K562 (cell line): ENCODE measurements at regions not wholly inside any gene's neighbourhood (a gene's known extent, or its start where the extent isn't known, plus 50 kb on each side); places are given as distances from the start of the nearest gene placed in this dataset.

Source experiments
- ATAC-seq: fragments of 200-7000 bp; cut with Tn5 transposase; 3 replicates; pipeline ENCODE4 v1.9.1; 2020; ENCODE audit warnings: moderate library complexity
- BruUV-seq: library from RNA; stranded (reverse); fragments of 400-500 nt; replicated peaks from 2 replicates; lab custom pipeline; 2021; lab: Mats Ljungman, UMichigan
- CTCF ChIA-PET: fragments of 300-600 bp; formaldehyde crosslinking; extraction: SDS; loops from one replicate; lab custom pipeline; 2021; ENCODE audit warnings: low intra/inter-chr PET ratio; lab: Yijun Ruan, JAX
- POLR2A ChIA-PET: fragments of 300-600, 350-650 bp; sonication (Branson Sonifier 250); formaldehyde crosslinking; extraction: SDS; loops from one replicate; lab custom pipeline; 2021; ENCODE audit warnings: antibody characterized with exemption, inconsistent platforms; lab: Yijun Ruan, JAX
- DNase-seq, 4 experiments: peaks; one replicate each; pipeline versions ENCODE4 v3.0.0 to v3.0.0-alpha.2; 2011 to 2018; ENCODE audit warnings: low spot score in 3 of 4, mixed read lengths in 3 of 4; ENCODE audit errors: extremely low read depth in 1 of 4
- FAIRE-seq: peaks from 2 replicates; lab custom pipeline; 2011; peaks lifted over from hg19 to GRCh38; lab: Jason Lieb, UNC
- H2AFZ ChIP-seq: 2 replicates; pipeline ENCODE4 v1.6.0; 2011; ENCODE audit warnings: low read depth, low read length, control low read depth, inconsistent platforms
- H3K27ac ChIP-seq: fragments of 200-600 bp; 3 replicates; pipeline ENCODE4 v1.8.0; 2011; ENCODE audit warnings: low read depth, mild to moderate bottlenecking, control low read depth, inconsistent platforms, low read length, moderate library complexity, mixed read lengths; ENCODE audit errors: extremely low read depth
- H3K27me3 ChIP-seq, 2 experiments: fragments of 300-600 bp in 1 of 2; 2 replicates in 1 of 2; 3 replicates in 1 of 2; pipeline versions ENCODE4 v1.6.0 to v1.8.0; 2011; ENCODE audit warnings: inconsistent platforms in 2 of 2, low read length in 2 of 2, mild to moderate bottlenecking in 1 of 2, mixed read lengths in 1 of 2, moderate library complexity in 1 of 2; ENCODE audit not compliant: control insufficient read depth in 2 of 2, insufficient read depth in 2 of 2
- H3K36me3 ChIP-seq: fragments of 300-600 bp; 3 replicates; pipeline ENCODE4 v1.8.0; 2011; ENCODE audit warnings: mild to moderate bottlenecking, low read length, inconsistent platforms; ENCODE audit not compliant: control insufficient read depth, insufficient read depth
- H3K4me1 ChIP-seq, 2 experiments: fragments of 200-600 bp in 1 of 2; replicated peaks in 1 of 2; 2 replicates in 1 of 2; 3 replicates in 1 of 2; pipeline versions ENCODE4 v1.5.1 to v1.8.0; 2011; ENCODE audit warnings: inconsistent platforms in 2 of 2, low read length in 2 of 2, mild to moderate bottlenecking in 1 of 2, mixed read lengths in 1 of 2, moderate library complexity in 1 of 2; ENCODE audit not compliant: control insufficient read depth in 2 of 2, insufficient read depth in 2 of 2
- H3K4me2 ChIP-seq: 2 replicates; pipeline ENCODE4 v1.6.1; 2011; ENCODE audit warnings: low read length, control low read depth, inconsistent platforms, mixed read lengths; ENCODE audit not compliant: insufficient read depth
- H3K4me3 ChIP-seq: fragments of 200-600 bp; sonication (generic), shearing (Covaris generic); 2 replicates; pipeline ENCODE4 v1.5.1; 2016; ENCODE audit warnings: control low read depth, inconsistent platforms
- H3K79me2 ChIP-seq: fragments of 200-600 bp; 3 replicates; pipeline ENCODE4 v1.8.0; 2011; ENCODE audit warnings: low read length, inconsistent platforms; ENCODE audit not compliant: control insufficient read depth, insufficient read depth
- H3K9ac ChIP-seq, 2 experiments: 2 replicates each; pipeline versions ENCODE4 v1.6.0 to v1.6.1; 2011; ENCODE audit warnings: low read depth in 2 of 2, low read length in 2 of 2, control low read depth in 1 of 2, inconsistent platforms in 1 of 2, mild to moderate bottlenecking in 1 of 2, mixed read lengths in 1 of 2; ENCODE audit not compliant: insufficient read depth in 1 of 2
- H3K9me1 ChIP-seq: one replicate; pipeline ENCODE4 v1.6.0; 2011; ENCODE audit warnings: inconsistent platforms, mild to moderate bottlenecking, low read length, moderate library complexity; ENCODE audit not compliant: control insufficient read depth, insufficient read depth
- H3K9me3 ChIP-seq: replicated peaks from 2 replicates; pipeline ENCODE4 v1.5.1; 2011; ENCODE audit warnings: low read depth, low read length, inconsistent platforms; ENCODE audit not compliant: control insufficient read depth, insufficient read depth
- H4K20me1 ChIP-seq: replicated peaks from 2 replicates; pipeline ENCODE4 v1.6.1; 2011; ENCODE audit warnings: low read length, inconsistent platforms, mixed read lengths; ENCODE audit not compliant: control insufficient read depth, insufficient read depth
- ADNP ChIP-seq: fragments of 200-800 bp; sonication (Bioruptor generic); IDR thresholded peaks from 2 replicates; pipeline ENCODE4 v1.6.1; 2016; ENCODE audit warnings: missing genetic modification characterization, missing compliant biosample characterization
- CEBPZ ChIP-seq: fragments of 150-350 bp; IDR thresholded peaks from 2 replicates; pipeline ENCODE4 v1.6.1; 2014; ENCODE audit warnings: low read depth, mild to moderate bottlenecking, low read length, borderline replicate concordance
- CHCHD3 ChIP-seq: fragments of 250-450 bp; sonication (Bioruptor Pico); IDR thresholded peaks from 2 replicates; pipeline ENCODE4 v2.1.2; 2022; ENCODE audit warnings: mild to moderate bottlenecking
- CTCFL ChIP-seq: IDR thresholded peaks from 2 replicates; pipeline ENCODE4 v1.6.1; 2011; ENCODE audit warnings: borderline replicate concordance, low read depth, mild to moderate bottlenecking, moderate library complexity, low read length; ENCODE audit not compliant: insufficient read depth, poor library complexity, severe bottlenecking
- ETV1 ChIP-seq: fragments of 450-650 bp; conservative IDR thresholded peaks from 2 replicates; pipeline ENCODE4 v1.6.1; 2016; ENCODE audit warnings: missing genetic modification characterization, control low read depth, low read depth, missing compliant biosample characterization
- ETV6 ChIP-seq, 3 experiments: fragments of 150-350 bp in 1 of 3; sonication (generic) in 1 of 3; formaldehyde crosslinking in 1 of 3; IDR thresholded peaks; 2 replicates each; pipeline versions ENCODE4 v1.6.1 to v1.8.0; 2014 to 2022; ENCODE audit warnings: borderline replicate concordance in 2 of 3, low read depth in 2 of 3, antibody characterized with exemption in 1 of 3, low read length in 1 of 3, mild to moderate bottlenecking in 1 of 3, missing genetic modification reagents in 1 of 3
- NCOA1 ChIP-seq: fragments of 450-650 bp; IDR thresholded peaks from 2 replicates; pipeline ENCODE4 v1.6.1; 2016; ENCODE audit warnings: low read depth
- RERE ChIP-seq: sonication (generic); formaldehyde crosslinking; IDR thresholded peaks from 2 replicates; pipeline ENCODE4 v1.8.0; 2023; ENCODE audit warnings: missing genetic modification reagents, mild to moderate bottlenecking, borderline replicate concordance
- TRIM24 ChIP-seq, 2 experiments: fragments of 450-650 bp; IDR thresholded peaks; 2 replicates each; pipeline ENCODE4 v1.6.1; 2016
- ZNF133 ChIP-seq: fragments of 250-450 bp; sonication (Bioruptor Pico); IDR thresholded peaks from 2 replicates; pipeline ENCODE4 v1.4.0; 2020; ENCODE audit warnings: mild to moderate bottlenecking
- ZNF41 ChIP-seq: fragments of 250-450 bp; sonication (Bioruptor Pico); conservative IDR thresholded peaks from 2 replicates; pipeline ENCODE4 v1.4.0; 2020; ENCODE audit warnings: mild to moderate bottlenecking
- WGBS: fragments of 100-300 bp; shearing (Covaris generic); methylation state at CpG from one replicate; pipeline ENCODE4 v1.1.6; 2016; ENCODE audit warnings: low coverage, mixed read lengths; ENCODE audit not compliant: insufficient coverage; ENCODE audit errors: missing lambda C conversion rate; 5-methylcytosine and 5-hydroxymethylcytosine counted together
- in situ Hi-C: fragments of 300-500 bp; cut with MboI; formaldehyde crosslinking; loops from 4 replicates; pipeline ENCODE4 v1.15.0; 2018; ENCODE audit warnings: inconsistent platforms, mixed read lengths
- intact Hi-C: fragments of 100-400 bp; cut with micrococcal nuclease; formaldehyde crosslinking; loops from 2 replicates; pipeline ENCODE4 v1.14.2; 2022

- no peak for ATAC-seq
- Histone ChIP-seq H3K4me1 (no peaks in the 10 kb centered on the region), H3K27ac (no peak overlapping the region), H4K20me1 (no peaks in the 10 kb centered on the region), H3K9me1 (no peaks in the 10 kb centered on the region), H2AFZ (no peak overlapping the region), H3K36me3 (no peaks in the 10 kb centered on the region), H3K4me2 (no peak overlapping the region), H3K9ac (no peak overlapping the region), H3K9me3 (no peaks in the 10 kb centered on the region), H3K4me3 (no peak overlapping the region), H3K79me2 (no peaks in the 10 kb centered on the region), H3K27me3 (no peaks in the 10 kb centered on the region)
- DNase-seq = no peak
- in situ Hi-C loops = no loop called here
- 0% methylated on average over 3 of the region's 3 CpGs for WGBS
- CTCF ChIA-PET = no interaction called here
- POLR2A ChIA-PET = no interaction called here
- TF ChIP-seq RERE (no peak), TRIM24 (IDR thresholded peaks at IDR 0.05) (no peak), ZNF41 (CRISPR knock-in tag) (no peak), ZNF133 (CRISPR knock-in tag) (no peak), ETV6 (IDR thresholded peaks at IDR 0.05; ENCODE audit: borderline replicate concordance in 1 of 2, low read depth in 2 of 2, low read length in 1 of 2) (no peak), ETV6 (CRISPR knock-in tag; IDR thresholded peaks at IDR 0.05; ENCODE audit: borderline replicate concordance) (no peak), NCOA1 (no peak), ETV1 (tag) (no peak), CHCHD3 (no peak), CTCFL (no peak), ADNP (tag) (no peak), CEBPZ (no peak)
- intact Hi-C loops = no loop called here
- no TSS peak for BruUV-seq
- FAIRE-seq = no peak
Observed at GRCh38 chr2:5609201-5609600, 83.0 kb upstream of the SOX11 start.
